ENCODE measurements at regions not wholly inside any gene's neighbourhood (a gene's known extent, or its start where the extent isn't known, plus 50 kb on each side); places are given as distances from the start of the nearest gene placed in this dataset.

DNA sequence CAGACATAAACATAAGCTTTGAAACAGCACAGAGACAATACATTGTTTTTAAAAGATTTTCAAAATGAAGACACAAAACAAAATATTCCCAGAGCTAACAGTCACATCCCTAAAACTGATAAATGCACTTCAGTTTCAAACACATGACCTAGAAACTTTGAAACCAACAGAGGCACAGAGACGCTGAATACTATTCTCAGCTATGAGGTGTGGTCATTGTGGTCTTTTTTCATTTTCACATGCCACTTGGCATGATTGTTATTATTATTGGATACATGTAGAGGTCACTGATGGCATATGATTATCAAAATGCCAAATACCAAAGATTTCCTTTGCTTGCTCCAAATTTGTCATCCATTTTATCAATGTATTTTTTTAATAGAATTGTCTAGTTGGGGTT is 306.9 kb downstream of the QKI start:
- Histone ChIP-seq H2AFZ (ENCODE audit: low read depth, low read length) (no peak overlapping the region), H4K20me1 (replicated peaks; ENCODE audit: control insufficient read depth, insufficient read depth, low read length) (no peaks in the 10 kb centered on the region), H3K4me1 (replicated peaks in 1 of 2; ENCODE audit: control insufficient read depth in 2 of 2, insufficient read depth in 2 of 2, low read length in 2 of 2) (peaks cover 0 to 2% of the 10 kb centered on the region in 2 experiments; a peak in 2 of 5 replicates), H3K4me2 (ENCODE audit: insufficient read depth, low read length) (no peak overlapping the region), H3K9me1 (ENCODE audit: control insufficient read depth, insufficient read depth, low read length) (peaks cover 3% of the 10 kb centered on the region), H3K4me3 (no peak overlapping the region), H3K27ac (ENCODE audit: extremely low read depth, low read depth, low read length) (no peak overlapping the region), H3K27me3 (ENCODE audit: control insufficient read depth in 2 of 2, insufficient read depth in 2 of 2, low read length in 2 of 2) (peaks cover 14 to 43% of the 10 kb centered on the region in 2 experiments; a peak in 4 of 5 replicates), H3K79me2 (ENCODE audit: control insufficient read depth, insufficient read depth, low read length) (no peaks in the 10 kb centered on the region), H3K9me3 (replicated peaks; ENCODE audit: control insufficient read depth, insufficient read depth, low read depth, low read length) (no peaks in the 10 kb centered on the region), H3K9ac (ENCODE audit: insufficient read depth in 1 of 2, low read depth in 2 of 2, low read length in 2 of 2) (no peak overlapping the region), H3K36me3 (ENCODE audit: control insufficient read depth, insufficient read depth, low read length) (no peaks in the 10 kb centered on the region)
- FAIRE-seq, result no peak
- 30% methylated on average over 1 of the region's 1 CpG for WGBS (ENCODE audit: insufficient coverage, low coverage, missing lambda C conversion rate)
- DNase-seq (ENCODE audit: extremely low read depth in 1 of 4, low spot score in 3 of 4), result no peak
- CTCF ChIA-PET (ENCODE audit: low intra/inter-chr PET ratio), result no interaction called here
- no peak for TF ChIP-seq U2AF2 (optimal IDR thresholded peaks at IDR 0.05; ENCODE audit: low read depth, low read length)
- TF ChIP-seq PREB (CRISPR knock-in tag; IDR thresholded peaks at IDR 0.05), result 0 out of 2 replicates have a peak, but pooled peaks have one; percentile 34
- BruUV-seq (replicated peaks), result no TSS peak
- intact Hi-C loops (cut with micrococcal nuclease), result no loop called here
- no peak for ATAC-seq
- in situ Hi-C loops (cut with MboI), result no loop called here
- POLR2A ChIA-PET, result no interaction called here

DNA sequence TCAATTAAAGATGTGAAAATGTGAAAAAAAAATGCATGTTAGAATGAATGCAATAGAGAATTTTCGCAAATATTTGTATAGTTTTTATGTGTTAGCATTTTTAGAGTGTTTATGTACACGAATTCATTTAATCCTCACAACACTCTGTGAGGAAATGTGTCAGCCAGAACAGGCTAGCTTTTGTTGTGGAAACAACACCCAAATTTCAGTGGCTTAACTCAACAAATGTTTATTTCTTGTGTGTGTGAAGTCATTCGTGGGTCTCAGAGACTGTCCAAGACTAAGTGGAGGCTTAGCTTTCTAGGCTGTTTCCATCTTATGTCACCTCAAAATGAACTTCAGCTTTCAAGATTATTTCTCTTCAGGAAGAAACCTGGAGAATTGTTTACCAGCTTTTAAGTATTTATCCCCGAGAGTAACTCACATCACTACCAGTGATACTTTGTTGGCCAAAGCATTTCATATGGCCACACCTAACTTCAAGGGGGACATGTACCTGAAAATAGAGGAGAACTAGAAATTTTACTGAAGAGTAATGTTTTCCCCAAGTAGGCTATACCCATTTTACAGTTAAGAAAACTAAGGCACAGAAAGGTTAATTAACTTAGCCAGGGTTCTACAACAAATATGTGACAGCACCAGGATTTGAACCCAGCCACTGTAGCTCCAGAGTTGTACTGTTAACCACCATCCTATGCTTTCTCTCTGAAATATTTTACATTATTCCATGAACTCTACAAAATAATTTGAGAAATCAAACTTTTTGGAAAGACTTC is 306.1 kb downstream of the QKI start:
- H3K27ac ChIP-seq (ENCODE audit: extremely low read depth, low read depth, low read length), result no peak overlapping the region
- no peaks in the 10 kb centered on the region for H3K36me3 ChIP-seq (ENCODE audit: control insufficient read depth, insufficient read depth, low read length)
- no peak overlapping the region for H3K4me3 ChIP-seq
- 12% methylated on average over 4 of the region's 4 CpGs for WGBS (ENCODE audit: insufficient coverage, low coverage, missing lambda C conversion rate)
- ATAC-seq (no peak), FAIRE-seq (no peak), DNase-seq (ENCODE audit: extremely low read depth in 1 of 4, low spot score in 3 of 4) (no peak)
- H3K9me1 ChIP-seq (ENCODE audit: control insufficient read depth, insufficient read depth, low read length), result no peaks in the 10 kb centered on the region
- intact Hi-C loops (cut with micrococcal nuclease), result no loop called here
- in situ Hi-C loops (cut with MboI), result no loop called here
- no peaks in the 10 kb centered on the region for H3K79me2 ChIP-seq (ENCODE audit: control insufficient read depth, insufficient read depth, low read length)
- H3K4me2 ChIP-seq (ENCODE audit: insufficient read depth, low read length), result no peak overlapping the region
- ChIA-PET CTCF (ENCODE audit: low intra/inter-chr PET ratio) (no interaction called here), POLR2A (no interaction called here)
- H2AFZ ChIP-seq (ENCODE audit: low read depth, low read length), result 0 out of 2 replicates have a peak overlapping the region, but pooled peaks have one; percentile 7
- H3K9ac ChIP-seq (ENCODE audit: insufficient read depth in 1 of 2, low read depth in 2 of 2, low read length in 2 of 2), result no peak overlapping the region
- peaks cover 14 to 37% of the 10 kb centered on the region in 2 experiments; a peak in 4 of 5 replicates for H3K27me3 ChIP-seq (ENCODE audit: control insufficient read depth in 2 of 2, insufficient read depth in 2 of 2, low read length in 2 of 2)
- no TSS peak for BruUV-seq (replicated peaks)
- H4K20me1 ChIP-seq (replicated peaks; ENCODE audit: control insufficient read depth, insufficient read depth, low read length), result no peaks in the 10 kb centered on the region
- peaks cover 0 to 2% of the 10 kb centered on the region in 2 experiments; a peak in 2 of 5 replicates for H3K4me1 ChIP-seq (replicated peaks in 1 of 2; ENCODE audit: control insufficient read depth in 2 of 2, insufficient read depth in 2 of 2, low read length in 2 of 2)
- H3K9me3 ChIP-seq (replicated peaks; ENCODE audit: control insufficient read depth, insufficient read depth, low read depth, low read length), result no peaks in the 10 kb centered on the region
- TF ChIP-seq PRPF4 (IDR thresholded peaks at IDR 0.05; ENCODE audit: insufficient read depth, low read depth, low read length, poor library complexity, severe bottlenecking), result no peak
- no peak for TF ChIP-seq THAP7 (CRISPR knock-in tag; IDR thresholded peaks at IDR 0.05)
- TF ChIP-seq SIN3A (IDR thresholded peaks at IDR 0.05; ENCODE audit: borderline replicate concordance in 2 of 2, control insufficient read depth in 1 of 2, low read depth in 2 of 2, low read length in 2 of 2), result no peak
- TF ChIP-seq BCOR (IDR thresholded peaks at IDR 0.05), result peak; percentile 63; the same call in 1 of the 2 replicates
- peak in 1 of 2 experiments; percentile 39; a peak in 1 of 4 replicates for TF ChIP-seq KDM1A (IDR thresholded peaks at IDR 0.05)
- no peak for TF ChIP-seq KDM4B (IDR thresholded peaks at IDR 0.05; ENCODE audit: borderline replicate concordance in 2 of 2, low read depth in 1 of 2)
- TF ChIP-seq RBM25 (IDR thresholded peaks at IDR 0.05; ENCODE audit: low read depth, low read length, severe bottlenecking), result peak; percentile 89

Measured in K562 (cell line).